HG03108 (cell line): ENCODE measurements at regions not wholly inside any gene's neighbourhood (a gene's known extent, or its start where the extent isn't known, plus 50 kb on each side); places are given as distances from the start of the nearest gene placed in this dataset.
"Not testable (repeated sequence)": the region's sequence is repeated elsewhere in the genome, so short reads cannot be mapped to it uniquely, and the experiment has no call there.

ENCODE experiments used
- ATAC-seq: cut with Tn5 transposase; IDR thresholded peaks from one replicate; pipeline ENCODE4 v1.9.1; 2021; ENCODE audit warnings: moderate library complexity; ENCODE audit not compliant: unreplicated experiment

DNA sequence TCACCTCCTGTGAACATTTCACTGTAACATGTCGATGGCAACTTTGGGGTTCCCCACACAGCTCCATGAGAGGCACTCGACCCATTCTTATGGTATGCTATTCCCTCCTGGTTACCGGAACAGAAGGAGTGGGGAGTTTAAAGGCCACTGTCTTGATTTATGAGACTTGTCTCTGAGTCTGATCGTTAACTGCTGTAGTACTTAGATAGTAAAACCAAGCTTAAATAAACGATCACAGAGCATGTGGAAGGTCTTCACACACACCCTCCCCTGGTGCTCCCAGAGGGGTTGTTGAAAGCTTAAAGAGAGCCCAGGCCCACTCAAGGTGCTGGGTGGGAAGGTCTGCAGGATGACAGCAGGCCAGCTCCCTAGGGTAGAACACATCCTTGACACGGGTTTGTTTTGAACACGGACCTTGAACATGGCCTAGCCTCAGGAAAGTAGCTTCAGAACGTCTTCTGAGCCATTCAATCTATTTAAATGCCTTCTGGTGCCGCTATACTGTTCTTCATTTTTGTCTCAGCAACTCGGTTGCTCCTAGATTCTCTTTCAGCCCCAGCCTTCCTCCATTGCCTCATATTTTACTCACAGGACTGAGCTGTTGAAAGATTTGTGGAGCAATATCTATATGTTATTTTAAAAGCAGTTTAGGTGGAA lies 335.3 kb downstream of the FGFR2 start:
- ATAC-seq, result no peak

DNA sequence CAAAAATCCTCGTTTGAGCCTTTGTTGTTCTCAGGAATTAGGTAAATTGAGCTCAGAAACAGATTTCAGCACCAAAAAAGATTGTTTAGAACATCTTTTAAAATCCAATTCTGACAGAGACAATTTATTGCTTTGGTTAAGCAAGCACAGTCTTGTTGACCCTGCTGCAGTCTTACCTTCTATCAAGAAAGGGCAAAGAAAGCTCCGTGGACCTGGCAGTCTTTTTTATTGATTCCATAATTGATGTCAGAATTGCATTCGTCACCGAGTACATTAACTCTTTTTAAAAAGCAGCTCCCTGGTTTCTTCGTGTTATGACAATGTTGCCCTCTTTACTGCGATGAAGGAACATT lies 334.8 kb downstream of the FGFR2 start:
- no peak for ATAC-seq

DNA sequence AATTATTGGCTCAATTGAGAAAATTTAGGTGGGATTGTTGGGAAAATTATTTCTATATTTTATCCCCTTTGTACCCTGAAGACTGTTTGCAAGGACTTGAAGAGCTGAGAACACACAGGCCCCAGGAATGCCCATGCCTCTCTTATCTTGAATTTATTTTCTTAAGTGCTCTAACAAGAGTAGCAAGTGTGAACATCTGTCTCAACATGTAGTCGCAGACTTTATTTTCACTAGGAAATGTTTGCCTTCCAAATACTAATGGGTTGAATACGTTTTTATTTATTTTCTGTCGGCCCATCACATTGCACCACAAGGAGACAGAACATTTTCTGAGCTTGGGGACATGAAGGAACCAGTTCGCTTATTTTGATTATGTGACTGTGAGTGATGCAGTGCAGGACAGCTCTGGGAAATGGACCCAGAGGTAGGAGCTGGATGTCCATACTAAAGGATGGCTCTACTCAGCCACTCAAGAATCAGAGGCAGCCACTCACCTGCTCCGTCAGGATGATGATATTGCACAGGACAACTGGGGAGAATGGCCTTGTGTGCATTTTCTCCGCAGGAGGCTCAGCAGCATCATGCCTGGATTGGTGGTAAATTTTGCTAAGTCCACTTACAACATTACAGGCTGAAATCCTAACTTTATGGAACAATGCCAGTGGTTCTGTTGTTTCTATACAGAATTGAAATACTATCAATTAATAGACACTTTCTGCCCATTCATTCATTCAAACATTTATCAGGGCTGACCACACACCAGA lies 332.7 kb downstream of the FGFR2 start:
- ATAC-seq, result no peak

DNA sequence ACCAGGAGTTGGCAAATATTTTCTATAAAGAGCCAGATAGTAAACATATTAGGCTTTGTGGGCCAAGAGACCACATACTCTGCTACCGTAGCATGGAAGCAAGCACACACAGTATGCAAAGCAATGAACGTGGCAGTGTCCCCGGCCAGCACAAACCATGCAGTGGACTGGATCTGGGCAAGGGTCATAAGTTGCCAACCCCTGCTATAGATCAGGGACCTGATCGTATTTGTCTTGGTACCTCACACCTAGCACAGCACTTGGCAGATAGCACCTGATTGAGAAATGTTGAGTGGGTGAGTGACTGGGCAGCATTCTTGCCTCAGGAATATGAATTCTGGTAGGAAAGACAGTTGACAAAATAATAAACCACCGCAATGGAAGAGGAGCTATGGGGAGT lies 331.9 kb downstream of the FGFR2 start:
- no peak for ATAC-seq

DNA sequence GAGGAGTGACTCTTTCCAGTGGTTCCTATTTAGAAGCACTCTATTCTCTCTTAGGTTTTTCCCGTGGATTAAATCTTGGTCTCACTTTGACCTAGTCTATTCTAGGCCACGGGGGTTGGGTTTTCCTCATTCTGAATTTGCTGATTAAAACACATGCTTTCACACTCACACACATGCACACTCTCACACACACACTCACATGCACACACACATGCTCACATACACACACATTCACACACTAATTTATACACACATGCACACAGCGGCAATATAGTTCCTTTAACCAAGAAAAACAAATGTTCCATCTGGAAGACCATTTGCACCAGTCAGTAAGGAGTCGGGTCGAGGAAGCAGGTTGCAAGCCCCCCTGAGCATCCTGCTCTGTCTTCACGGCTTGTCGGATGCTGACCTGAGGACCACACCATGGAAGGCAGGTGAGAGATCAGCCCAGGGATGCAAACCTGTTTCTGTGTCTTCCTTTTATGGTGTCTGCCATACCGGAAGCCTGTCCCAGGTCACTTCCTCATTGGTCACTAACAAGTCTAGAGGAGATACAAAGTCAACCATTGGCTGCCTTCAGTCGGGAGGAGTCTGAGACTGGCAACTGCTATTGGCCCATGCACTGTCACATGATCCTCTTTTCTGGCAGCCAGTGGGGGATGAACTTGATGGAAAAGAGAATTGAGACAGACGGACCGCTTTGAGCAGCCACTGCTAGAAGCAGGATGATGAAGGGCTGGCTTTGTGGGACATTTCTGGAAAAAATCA lies 330.8 kb downstream of the FGFR2 start:
- ATAC-seq, result no peak

DNA sequence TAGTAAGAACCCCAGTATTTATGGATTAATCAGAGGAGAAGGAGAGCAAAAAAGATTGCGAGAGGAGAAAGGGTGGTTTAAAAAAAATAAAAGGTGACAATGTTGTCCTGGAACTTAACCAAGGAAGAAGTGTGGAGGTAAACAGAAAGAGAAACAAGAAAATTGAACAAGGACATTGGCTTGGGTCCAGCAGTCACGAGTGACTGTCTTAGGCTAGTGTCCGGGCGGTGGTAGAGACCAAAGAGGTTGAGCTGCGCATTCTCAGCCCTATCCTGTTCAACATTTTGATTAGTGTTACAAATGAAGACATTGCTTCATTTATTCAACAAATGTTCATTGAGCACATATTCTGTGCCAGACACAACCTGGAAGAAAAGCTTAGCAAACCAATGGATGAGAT lies 329.9 kb downstream of the FGFR2 start:
- ATAC-seq, result no peak

DNA sequence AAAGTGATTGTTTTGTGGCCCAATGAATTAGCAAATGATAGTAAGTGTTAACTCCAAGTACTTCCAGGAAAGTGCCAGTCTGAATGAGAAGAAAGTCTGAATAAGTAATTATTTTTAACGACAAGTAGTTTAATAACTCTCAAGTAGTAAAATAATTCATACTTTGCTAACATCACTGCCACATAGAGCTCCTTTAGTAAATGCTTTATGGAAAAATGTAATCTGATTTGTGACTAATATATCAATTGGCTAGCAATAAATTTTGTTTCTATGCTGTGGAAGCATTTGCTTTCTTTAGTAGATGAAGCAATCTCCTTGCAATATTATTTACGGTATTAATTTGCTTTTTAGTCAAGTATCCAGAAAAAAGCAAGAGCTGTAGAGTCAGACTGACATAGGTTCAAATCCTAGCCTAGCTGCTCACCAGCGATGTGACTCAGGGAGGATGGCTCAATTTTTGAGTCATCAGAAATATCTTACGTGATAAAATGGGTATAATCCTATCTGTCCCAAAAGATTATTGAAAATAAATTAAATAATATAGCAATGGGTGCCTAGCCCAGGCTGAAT lies 329.3 kb downstream of the FGFR2 start:
- no peak for ATAC-seq

DNA sequence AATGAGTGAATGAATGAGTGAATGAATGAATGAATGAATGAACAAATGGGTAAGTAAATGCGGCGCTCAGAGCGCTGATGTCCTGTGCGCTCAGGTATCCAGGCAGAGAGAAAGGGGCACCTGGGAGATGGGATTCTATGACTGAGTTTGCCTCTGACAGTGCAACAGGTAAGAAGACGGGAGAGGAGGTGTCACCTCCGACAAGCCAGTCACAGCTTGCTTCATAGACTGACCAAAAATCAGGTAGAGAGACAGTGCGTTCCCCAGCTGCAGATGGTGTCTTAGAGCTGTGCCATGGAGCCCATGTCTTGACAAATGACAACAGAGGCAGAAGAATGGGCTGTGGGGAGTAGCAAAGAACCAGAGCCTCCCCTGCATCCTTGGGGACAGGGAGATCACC lies 327.3 kb downstream of the FGFR2 start:
- ATAC-seq, result no peak

DNA sequence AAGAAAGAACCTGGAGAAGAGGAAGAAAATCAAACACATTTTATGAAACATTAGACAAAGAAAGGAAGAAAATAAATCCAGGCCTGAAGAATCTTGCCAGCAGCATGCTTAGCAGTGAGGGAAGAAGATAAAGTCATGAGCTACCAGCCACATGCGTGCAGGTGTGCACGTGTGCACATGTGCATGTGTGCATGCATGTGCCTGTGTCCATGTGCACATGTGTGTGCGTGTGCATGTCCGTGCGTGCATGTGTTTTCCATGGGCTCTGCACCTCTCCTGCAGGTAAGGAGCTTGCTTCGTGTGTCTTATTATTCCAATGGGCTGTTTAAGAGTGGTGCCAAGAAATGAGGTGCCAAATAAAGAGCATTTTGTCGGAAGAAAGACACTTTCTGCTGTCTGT lies 322.2 kb downstream of the FGFR2 start:
- no peak for ATAC-seq

DNA sequence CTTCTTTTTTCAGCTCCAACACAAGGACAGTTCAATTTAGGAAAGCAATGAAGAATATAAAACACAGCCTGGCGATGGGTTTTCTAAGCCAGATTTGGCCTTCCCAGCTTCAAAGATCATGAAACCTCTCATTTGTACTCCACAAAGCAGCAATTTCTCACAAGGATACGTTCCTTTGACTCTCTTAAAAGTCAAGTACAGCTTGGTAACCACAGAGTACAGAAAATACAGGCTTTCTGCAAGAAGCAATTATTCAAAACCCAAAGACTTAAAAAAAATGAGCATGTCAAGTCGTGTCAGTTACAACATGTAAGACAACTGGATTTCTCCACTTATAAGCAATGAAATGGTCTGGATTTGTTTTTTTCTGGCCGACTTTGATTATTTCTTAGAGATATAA lies 321.4 kb downstream of the FGFR2 start:
- ATAC-seq, result no peak

DNA sequence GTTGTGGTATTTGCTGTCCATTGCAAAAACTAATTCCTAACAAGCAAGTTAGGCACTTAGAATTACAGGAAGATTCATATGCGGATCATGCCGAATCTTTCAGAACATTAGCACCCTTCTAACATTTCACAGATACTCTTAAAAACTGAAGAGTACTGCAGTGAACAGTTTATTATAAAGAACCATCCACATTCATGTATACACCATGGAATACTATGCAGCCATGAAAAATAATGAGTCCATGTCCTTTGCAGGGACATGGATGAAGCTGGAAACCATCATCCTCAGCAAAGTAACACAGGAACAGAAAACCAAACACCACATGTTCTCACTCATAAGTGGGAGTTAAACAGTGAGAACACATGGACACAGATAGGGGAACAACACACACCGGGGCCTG lies 319.9 kb downstream of the FGFR2 start:
- not testable (repeated sequence) for ATAC-seq

DNA sequence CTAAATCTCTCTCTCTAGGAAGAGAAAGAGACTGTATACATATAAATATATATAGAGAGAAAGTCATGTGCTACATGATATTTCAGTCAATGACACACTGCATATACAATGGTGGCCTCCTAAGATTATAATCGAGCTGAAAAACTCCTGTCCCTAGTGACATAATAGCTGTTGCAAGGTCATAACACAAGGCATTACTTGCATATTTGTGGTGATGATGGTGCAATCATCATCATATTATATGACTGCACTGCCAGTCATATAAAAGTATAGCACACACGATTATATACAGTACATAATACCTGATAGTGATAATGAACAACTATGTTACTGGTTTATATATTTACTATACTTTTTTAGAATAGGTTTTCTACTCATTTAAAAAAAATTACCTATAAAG lies 316.7 kb downstream of the FGFR2 start:
- ATAC-seq, result no peak

DNA sequence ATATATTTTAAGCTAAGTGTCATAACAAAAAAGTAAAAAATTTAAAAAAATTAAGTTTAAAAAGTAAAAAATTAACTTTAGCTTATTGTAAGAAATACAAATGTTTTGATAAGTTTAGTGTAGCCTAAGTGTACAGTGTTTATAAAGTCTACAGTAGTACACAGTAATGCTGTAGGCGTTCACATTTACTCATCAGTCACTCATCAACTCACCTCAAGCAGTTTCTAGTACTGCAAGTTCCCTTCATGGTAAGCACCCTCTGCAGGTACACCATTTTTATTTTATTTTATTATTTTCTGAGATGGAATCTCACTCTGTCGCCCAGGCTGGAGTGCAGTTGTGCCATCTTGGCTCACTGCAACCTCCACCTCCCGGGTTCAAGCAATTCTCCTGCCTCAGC lies 316.0 kb downstream of the FGFR2 start:
- no peak for ATAC-seq

DNA sequence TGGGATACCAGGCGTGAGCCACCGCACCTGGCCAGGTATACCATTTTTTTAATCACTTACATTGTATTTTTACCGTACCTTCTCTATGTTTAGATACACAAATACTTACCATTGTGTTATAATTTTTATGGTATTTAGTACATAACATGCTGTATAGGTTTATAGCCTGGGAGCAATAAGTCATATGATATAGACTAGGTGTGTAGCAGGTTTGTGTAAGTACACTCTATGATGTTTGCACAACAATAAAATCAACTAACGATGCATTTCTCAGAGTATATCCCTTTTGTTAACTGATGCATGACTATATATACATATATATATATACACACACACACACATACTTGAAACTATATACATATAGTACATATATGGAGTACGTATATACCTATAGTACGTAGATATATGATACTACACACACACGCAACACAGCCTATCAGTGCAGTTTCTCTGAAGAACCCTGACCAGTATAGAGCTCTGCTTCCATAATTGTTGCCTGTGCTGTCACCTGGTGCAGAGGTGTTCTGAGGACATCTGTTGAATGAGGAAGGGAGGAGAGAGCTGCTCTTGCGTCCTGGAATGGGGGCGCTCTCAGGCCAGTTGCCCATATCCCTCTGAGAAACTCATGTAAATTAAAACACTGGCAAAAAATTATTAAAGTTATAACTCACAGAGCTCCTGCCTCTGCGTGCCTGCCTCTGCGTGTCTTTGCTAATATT lies 315.3 kb downstream of the FGFR2 start:
- no peak for ATAC-seq

DNA sequence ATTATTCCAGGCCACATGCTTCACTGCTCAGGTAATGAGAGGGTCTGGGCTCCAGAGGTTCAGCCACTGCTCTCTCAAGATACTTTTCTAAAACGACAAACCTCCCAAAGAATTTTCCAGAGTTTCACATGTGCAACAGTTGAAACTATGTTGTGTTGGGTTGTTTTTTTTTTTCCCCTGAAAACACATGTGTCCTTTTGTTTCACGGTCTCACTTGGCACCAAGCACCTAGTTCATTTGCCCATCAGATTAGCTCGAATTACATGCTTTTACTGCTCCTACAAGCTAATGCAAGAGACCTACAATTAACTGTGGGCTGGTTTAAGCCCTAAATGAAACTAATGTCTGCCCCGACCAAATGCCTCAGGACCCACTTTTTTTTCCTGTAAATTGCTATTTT lies 313.3 kb downstream of the FGFR2 start:
- no peak for ATAC-seq

DNA sequence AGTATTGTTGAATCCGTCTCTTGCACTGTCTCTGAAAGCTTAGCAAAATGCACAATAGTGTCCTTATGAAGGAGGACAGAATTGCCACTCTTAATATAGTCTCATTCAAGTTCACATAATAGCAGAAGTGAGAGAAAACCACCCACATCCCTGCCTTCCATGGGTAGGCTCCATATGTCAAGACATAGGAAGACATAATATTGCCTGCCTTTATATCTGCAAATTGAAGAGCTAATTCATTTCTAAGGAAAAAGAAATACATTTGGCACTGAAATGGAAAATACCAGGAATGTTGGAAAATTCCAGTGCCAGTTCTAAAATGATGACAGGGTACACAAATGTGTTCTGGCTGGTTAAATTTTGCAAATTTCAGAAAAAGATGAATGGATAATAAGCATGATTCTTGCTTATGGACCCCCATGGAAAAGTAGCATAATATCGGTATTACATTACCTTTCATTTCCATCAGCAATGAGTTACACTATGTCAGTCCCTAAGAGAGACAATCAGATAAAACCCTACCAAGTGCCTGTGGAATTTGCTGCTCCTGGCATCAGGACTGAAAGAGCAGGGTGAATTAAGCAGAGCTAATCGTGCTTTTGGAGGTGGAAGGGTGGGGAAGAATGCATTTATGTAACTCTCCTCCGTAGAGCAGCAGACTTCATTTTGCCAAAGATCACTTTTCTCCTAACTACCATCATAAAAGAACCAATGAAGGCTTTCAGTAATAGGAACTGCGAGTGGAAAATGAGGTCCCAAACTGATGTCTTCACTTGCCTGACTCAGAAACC lies 312.6 kb downstream of the FGFR2 start:
- ATAC-seq, result no peak

DNA sequence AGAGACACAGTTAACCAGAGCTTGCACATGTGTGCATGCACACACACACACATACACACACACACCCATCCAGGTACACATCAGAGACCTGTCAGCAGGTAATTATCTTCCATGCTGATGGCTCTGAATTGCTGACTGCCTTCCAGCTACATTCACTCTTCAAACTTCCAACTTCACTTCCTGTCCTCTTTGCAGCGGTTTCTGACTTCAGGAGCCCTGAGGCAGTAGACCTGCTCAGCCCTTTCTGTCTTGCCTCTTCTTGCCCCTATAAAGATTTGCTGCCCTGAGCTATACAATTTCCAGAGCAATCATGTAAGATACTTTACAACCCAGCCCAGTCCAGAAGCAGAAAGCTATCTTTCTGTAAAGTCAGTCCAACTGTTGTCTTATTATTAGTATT lies 310.2 kb downstream of the FGFR2 start:
- no peak for ATAC-seq

DNA sequence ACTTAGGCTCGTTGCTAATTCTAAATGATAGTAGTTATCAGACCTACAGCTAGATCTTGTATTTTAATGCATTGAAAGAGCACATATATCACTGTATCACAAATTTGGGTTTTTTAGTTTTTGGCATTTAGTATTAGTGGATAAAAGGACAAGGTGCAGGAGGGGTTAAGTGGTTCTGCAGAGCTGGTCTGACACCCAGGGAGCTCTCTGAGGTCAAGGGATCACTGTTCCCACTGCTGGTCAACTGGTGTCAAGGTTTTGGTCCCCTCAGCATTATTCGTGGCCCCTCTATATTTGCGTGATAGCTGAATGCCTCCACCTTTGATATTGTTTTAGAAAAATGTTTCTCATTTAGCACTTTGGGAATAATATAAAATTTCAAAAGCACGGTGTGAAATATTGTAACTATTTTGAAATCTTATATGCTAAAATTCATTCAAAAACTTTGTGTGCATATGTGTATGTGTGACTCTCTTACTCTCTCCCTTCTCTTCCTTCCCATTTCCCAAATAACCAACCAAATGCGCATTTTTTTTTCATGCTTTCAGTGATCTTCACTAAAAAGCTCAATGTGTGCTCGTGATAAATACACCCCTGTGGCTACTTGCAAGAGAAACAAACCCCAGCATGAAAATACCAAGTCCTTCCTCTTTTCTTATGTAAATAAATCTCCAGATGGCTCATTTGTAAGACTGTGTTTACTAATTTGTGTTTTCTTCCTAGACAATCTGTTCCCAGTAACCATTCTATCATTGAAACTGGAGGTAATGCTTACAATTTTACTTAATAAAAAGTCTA lies 309.2 kb downstream of the FGFR2 start:
- no peak for ATAC-seq

DNA sequence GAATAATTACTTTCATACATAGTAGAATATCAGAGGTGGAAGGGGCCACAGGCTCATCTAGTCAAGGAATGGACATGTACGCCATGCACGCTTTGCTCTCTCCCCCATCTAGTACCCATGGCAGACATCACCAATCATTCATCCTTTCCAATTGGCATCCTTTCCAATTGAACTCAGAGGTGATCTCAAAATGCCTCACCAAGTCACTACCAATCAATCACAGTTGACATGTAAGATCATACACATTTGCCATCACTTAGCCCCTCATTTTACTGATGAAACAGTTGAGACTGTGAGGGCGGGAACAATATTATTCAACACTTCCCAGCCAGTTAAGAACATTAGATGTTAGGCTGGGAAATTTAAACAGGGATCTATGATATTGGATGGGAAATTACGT lies 308.4 kb downstream of the FGFR2 start:
- ATAC-seq, result no peak

DNA sequence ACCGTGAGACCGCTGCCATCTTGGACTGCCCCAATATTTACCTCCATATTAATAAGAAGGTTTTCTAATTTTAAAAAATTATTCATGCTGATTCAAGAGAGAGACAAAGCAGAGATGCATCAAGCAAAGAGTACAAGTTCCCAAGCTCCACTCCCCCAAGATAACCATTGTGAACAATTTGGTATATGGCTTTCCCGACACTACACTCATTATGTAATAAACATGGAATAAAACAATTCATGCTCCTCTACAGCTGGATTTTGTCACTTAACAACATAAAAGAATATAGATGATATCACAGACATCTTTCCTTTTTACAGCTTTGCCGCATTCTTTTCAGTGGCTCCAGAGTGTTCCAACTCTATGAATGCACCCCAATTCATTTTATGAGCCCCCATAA lies 307.6 kb downstream of the FGFR2 start:
- ATAC-seq, result no peak
